Testis (tissue), 2 donors: ENCODE measurements at regions not wholly inside any gene's neighbourhood (a gene's known extent, or its start where the extent isn't known, plus 50 kb on each side); places are given as distances from the start of the nearest gene placed in this dataset.

Experiments used
- DNase-seq: peaks from one replicate; pipeline ENCODE4 v3.0.0-alpha.2; 2019
- H3K27ac ChIP-seq, 2 donors: fragments of 200-600 bp; sonication (generic); one replicate each; pipeline ENCODE4 v1.5.1; 2019
- H3K27me3 ChIP-seq: fragments of 200-600 bp; sonication (generic); one replicate; pipeline ENCODE4 v1.5.1; 2019
- H3K36me3 ChIP-seq: fragments of 200-600 bp; sonication (generic); one replicate; pipeline ENCODE4 v1.5.1; 2017; ENCODE audit warnings: low read depth; ENCODE audit errors: missing control alignments
- H3K4me1 ChIP-seq: fragments of 200-600 bp; sonication (generic); one replicate; pipeline ENCODE4 v1.5.1; 2019
- H3K4me3 ChIP-seq, 2 donors: fragments of 200-600 bp; sonication (generic); one replicate each; pipeline ENCODE4 v1.5.1; 2017 to 2019
- H3K9me3 ChIP-seq: fragments of 200-600 bp; sonication (generic); one replicate; pipeline ENCODE4 v1.5.1; 2017
- CTCF ChIP-seq, 3 experiments: fragments of 450-650 bp in 2 of 3; fragments of 200-600 bp in 1 of 3; sonication (generic) in 1 of 3; IDR thresholded peaks; one replicate each; pipeline ENCODE4 v1.5.1; 2016 to 2019; ENCODE audit warnings: antibody characterized with exemption in 3 of 3, mild to moderate bottlenecking in 2 of 3, moderate library complexity in 1 of 3
- POLR2A ChIP-seq: fragments of 450-650 bp; IDR thresholded peaks from one replicate; pipeline ENCODE4 v1.6.1; 2017; ENCODE audit warnings: antibody characterized with exemption, mild to moderate bottlenecking, moderate library complexity
- WGBS, 2 donors: methylation state at CpG; one replicate each; pipeline ENCODE4 v1.1.5; 2018; 5-methylcytosine and 5-hydroxymethylcytosine counted together
- intact Hi-C: fragments of 100-400 bp; cut with DNase I; formaldehyde crosslinking; loops from one replicate; pipeline ENCODE4 v1.15.1; 2023; ENCODE audit warnings: low total_unique reads

- H3K9me3 ChIP-seq: no peaks in the 10 kb centered on the region
- H3K4me3 ChIP-seq: no peak overlapping the region
- TF ChIP-seq POLR2A (no peak), CTCF (IDR thresholded peaks at IDR 0.05) (no peak)
- DNase-seq: no peak
- H3K36me3 ChIP-seq: no peaks in the 10 kb centered on the region
- H3K27ac ChIP-seq: no peak overlapping the region
- 93 to 95% methylated on average over 5 of the region's 5 CpGs for WGBS, 2 donors
- no peaks in the 10 kb centered on the region for H3K4me1 ChIP-seq
- intact Hi-C loops: no loop called here
- no peaks in the 10 kb centered on the region for H3K27me3 ChIP-seq
Observed at GRCh38 chr12:127480775-127481314, 786.1 kb upstream of the TMEM132C start.

- H3K4me3 ChIP-seq: no peak overlapping the region
- intact Hi-C loops: no loop called here
- DNase-seq: no peak
- no peaks in the 10 kb centered on the region for H3K27me3 ChIP-seq
- H3K9me3 ChIP-seq: no peaks in the 10 kb centered on the region
- no peaks in the 10 kb centered on the region for H3K36me3 ChIP-seq
- no peak overlapping the region for H3K27ac ChIP-seq
- 93 to 99% methylated on average over 11 of the region's 11 CpGs for WGBS, 2 donors
- H3K4me1 ChIP-seq: no peaks in the 10 kb centered on the region
- TF ChIP-seq CTCF (IDR thresholded peaks at IDR 0.05) (no peak), POLR2A (no peak)
Observed at GRCh38 chr12:127482950-127483349, 784.0 kb upstream of the TMEM132C start.

- intact Hi-C loops: no loop called here
- Histone ChIP-seq H3K27me3 (no peaks in the 10 kb centered on the region), H3K4me3 (no peak overlapping the region), H3K9me3 (no peaks in the 10 kb centered on the region), H3K27ac (no peak overlapping the region), H3K36me3 (no peaks in the 10 kb centered on the region), H3K4me1 (no peaks in the 10 kb centered on the region)
- WGBS, 2 donors: 68 to 100% methylated on average over 1 to 4 of the region's 4 CpGs
- no peak for DNase-seq
- no peak for TF ChIP-seq CTCF (IDR thresholded peaks at IDR 0.05)
- no peak for TF ChIP-seq POLR2A
Observed at GRCh38 chr12:127485528-127485927, 781.4 kb upstream of the TMEM132C start.

GRCh38 chr12:127487031-127487430 lies 779.9 kb upstream of the TMEM132C start:
- Histone ChIP-seq H3K27me3 (no peaks in the 10 kb centered on the region), H3K27ac (no peak overlapping the region), H3K36me3 (no peaks in the 10 kb centered on the region), H3K9me3 (no peaks in the 10 kb centered on the region), H3K4me3 (no peak overlapping the region), H3K4me1 (no peaks in the 10 kb centered on the region)
- DNase-seq: no peak
- intact Hi-C loops: no loop called here
- WGBS, 2 donors: 80 to 92% methylated on average over 1 of the region's 1 CpG
- TF ChIP-seq CTCF (IDR thresholded peaks at IDR 0.05) (no peak), POLR2A (no peak)

- DNase-seq: no peak
- Histone ChIP-seq H3K27ac (no peak overlapping the region), H3K4me1 (no peaks in the 10 kb centered on the region), H3K27me3 (no peaks in the 10 kb centered on the region), H3K9me3 (no peaks in the 10 kb centered on the region), H3K4me3 (no peak overlapping the region), H3K36me3 (no peaks in the 10 kb centered on the region)
- TF ChIP-seq CTCF (IDR thresholded peaks at IDR 0.05): no peak
- TF ChIP-seq POLR2A: no peak
- WGBS, 2 donors: 86 to 96% methylated on average over 6 of the region's 6 CpGs
- intact Hi-C loops: no loop called here
Observed at GRCh38 chr12:127489061-127489460, 777.9 kb upstream of the TMEM132C start.
